PC-9 (cell line): ENCODE measurements at regions not wholly inside any gene's neighbourhood (a gene's known extent, or its start where the extent isn't known, plus 50 kb on each side); places are given as distances from the start of the nearest gene placed in this dataset.

ENCODE experiments used
- BruUV-seq: library from RNA; stranded (reverse); fragments of 400-500 nt; replicated peaks from 2 replicates; lab custom pipeline; 2021; lab: Mats Ljungman, UMichigan
- CTCF ChIA-PET: fragments of 300-600 bp; sonication (Branson Sonifier 250); formaldehyde crosslinking; loops from one replicate; lab custom pipeline; 2022; ENCODE audit warnings: antibody characterized with exemption; lab: Charles Lee
- POLR2A ChIA-PET: fragments of 300-600 bp; sonication (Branson Sonifier 250); formaldehyde crosslinking; loops from one replicate; lab custom pipeline; 2022; ENCODE audit warnings: antibody characterized with exemption; ENCODE audit not compliant: unreplicated experiment; lab: Charles Lee
- DNase-seq, 2 experiments: peaks; one replicate each; pipeline versions ENCODE4 v3.0.0 to v3.0.0-alpha.2; 2015 to 2022; ENCODE audit warnings: mixed read lengths in 1 of 2
- H2AFZ ChIP-seq: fragments of 200-600 bp; sonication (generic); 2 replicates; pipeline ENCODE4 v1.8.1; 2017; ENCODE audit warnings: antibody characterized with exemption
- H3F3A ChIP-seq: fragments of 200-600 bp; sonication (generic); 2 replicates; pipeline ENCODE4 v1.8.1; 2017; ENCODE audit warnings: antibody characterized with exemption, mild to moderate bottlenecking, low read depth; ENCODE audit not compliant: insufficient read depth
- H3K27ac ChIP-seq: fragments of 200-600 bp; sonication (generic); 2 replicates; pipeline ENCODE4 v1.6.1; 2016; ENCODE audit warnings: mixed run types
- H3K27me3 ChIP-seq: fragments of 200-600 bp; sonication (generic); 2 replicates; pipeline ENCODE4 v1.6.1; 2016; ENCODE audit warnings: low read depth, mixed run types; ENCODE audit not compliant: insufficient read depth
- H3K36me3 ChIP-seq: fragments of 200-600 bp; sonication (generic); 2 replicates; pipeline ENCODE4 v1.6.1; 2016; ENCODE audit warnings: low read depth, mixed run types
- H3K4me1 ChIP-seq: fragments of 200-600 bp; sonication (generic); replicated peaks from 2 replicates; pipeline ENCODE4 v1.6.1; 2016; ENCODE audit warnings: mixed run types; ENCODE audit not compliant: insufficient read depth
- H3K4me2 ChIP-seq: fragments of 200-600 bp; sonication (generic); 2 replicates; pipeline ENCODE4 v1.6.1; 2017; ENCODE audit warnings: mixed run types
- H3K4me3 ChIP-seq: fragments of 200-600 bp; sonication (generic); 2 replicates; pipeline ENCODE4 v1.6.1; 2016; ENCODE audit warnings: mixed run types
- H3K79me2 ChIP-seq: fragments of 200-600 bp; sonication (generic); 2 replicates; pipeline ENCODE4 v1.6.1; 2017; ENCODE audit warnings: low read depth, mixed run types
- H3K9me2 ChIP-seq: fragments of 200-600 bp; sonication (generic); 2 replicates; pipeline ENCODE4 v1.8.1; 2017; ENCODE audit warnings: mild to moderate bottlenecking; ENCODE audit not compliant: insufficient read depth
- H3K9me3 ChIP-seq: fragments of 200-600 bp; sonication (generic); 2 replicates; pipeline ENCODE4 v1.8.1; 2016; ENCODE audit warnings: low read depth; ENCODE audit not compliant: insufficient read depth
- H4K20me1 ChIP-seq: fragments of 200-600 bp; sonication (generic); 2 replicates; pipeline ENCODE4 v1.8.1; 2017; ENCODE audit not compliant: insufficient read depth
- CTCF ChIP-seq: fragments of 200-600 bp; sonication (generic); conservative IDR thresholded peaks from 2 replicates; pipeline ENCODE4 v1.6.1; 2017; ENCODE audit warnings: mixed run types, antibody characterized with exemption, mild to moderate bottlenecking, moderate library complexity
- EZH2 ChIP-seq: fragments of 200-600 bp; sonication (generic); IDR thresholded peaks from 2 replicates; pipeline ENCODE4 v1.8.0; 2017; ENCODE audit warnings: antibody characterized with exemption, low read depth
- intact Hi-C: fragments of 100-400 bp; cut with micrococcal nuclease; formaldehyde crosslinking; loops from one replicate; pipeline ENCODE4 v1.10.0; 2022; ENCODE audit not compliant: unreplicated experiment

- Histone ChIP-seq H3K9me2 (no peaks in the 10 kb centered on the region), H4K20me1 (no peaks in the 10 kb centered on the region; the same call in 1 of the 2 replicates), H3K4me2 (no peak overlapping the region), H2AFZ (no peak overlapping the region), H3F3A (no peaks in the 10 kb centered on the region), H3K4me3 (no peak overlapping the region), H3K27me3 (peaks cover 98% of the 10 kb centered on the region), H3K79me2 (no peaks in the 10 kb centered on the region), H3K36me3 (no peaks in the 10 kb centered on the region), H3K27ac (no peak overlapping the region), H3K9me3 (no peaks in the 10 kb centered on the region), H3K4me1 (no peaks in the 10 kb centered on the region)
- TF ChIP-seq CTCF (no peak), EZH2 (no peak)
- CTCF ChIA-PET: no interaction called here
- POLR2A ChIA-PET: no interaction called here
- no TSS peak for BruUV-seq
- DNase-seq: no peak
- intact Hi-C loops: no loop called here
Measured at GRCh38 chr5:2196416-2196815, 313.7 kb upstream of the IRX4 start.

- Histone ChIP-seq H3K9me2 (no peaks in the 10 kb centered on the region), H3K36me3 (no peaks in the 10 kb centered on the region), H3K4me1 (no peaks in the 10 kb centered on the region), H3F3A (no peaks in the 10 kb centered on the region), H3K4me2 (no peak overlapping the region), H2AFZ (no peak overlapping the region), H3K27ac (no peak overlapping the region), H3K79me2 (no peaks in the 10 kb centered on the region), H3K9me3 (no peaks in the 10 kb centered on the region), H3K27me3 (peaks cover 98% of the 10 kb centered on the region), H4K20me1 (no peaks in the 10 kb centered on the region; the same call in 1 of the 2 replicates), H3K4me3 (no peak overlapping the region)
- intact Hi-C loops: no loop called here
- no peak for TF ChIP-seq CTCF
- TF ChIP-seq EZH2: no peak
- no TSS peak for BruUV-seq
- ChIA-PET POLR2A (no interaction called here), CTCF (no interaction called here)
- DNase-seq: no peak
Measured at GRCh38 chr5:2194949-2195348, 312.2 kb upstream of the IRX4 start.

GRCh38 chr5:2194236-2194555 is 311.5 kb upstream of the IRX4 start:
- no TSS peak for BruUV-seq
- Histone ChIP-seq H3K9me2 (no peaks in the 10 kb centered on the region), H3K4me3 (no peak overlapping the region), H3K4me2 (no peak overlapping the region), H3K27ac (no peak overlapping the region), H4K20me1 (no peaks in the 10 kb centered on the region; the same call in 1 of the 2 replicates), H2AFZ (no peak overlapping the region), H3K9me3 (no peaks in the 10 kb centered on the region), H3K36me3 (no peaks in the 10 kb centered on the region), H3K79me2 (no peaks in the 10 kb centered on the region), H3K4me1 (no peaks in the 10 kb centered on the region), H3F3A (no peaks in the 10 kb centered on the region), H3K27me3 (peaks cover 98% of the 10 kb centered on the region)
- ChIA-PET POLR2A (no interaction called here), CTCF (no interaction called here)
- TF ChIP-seq CTCF (no peak), EZH2 (no peak)
- no peak for DNase-seq
- intact Hi-C loops: no loop called here
